OCI-LY7 (cell line): ENCODE measurements at regions not wholly inside any gene's neighbourhood (a gene's known extent, or its start where the extent isn't known, plus 50 kb on each side); places are given as distances from the start of the nearest gene placed in this dataset.

Experiments used
- EZH2phosphoT487 ChIP-seq: fragments of 200-600 bp; sonication (generic); IDR thresholded peaks from 2 replicates; pipeline ENCODE4 v1.6.1; 2018; ENCODE audit warnings: low read depth, borderline replicate concordance, mild to moderate bottlenecking, mixed run types, antibody characterized with exemption, low read length, moderate library complexity, mixed read lengths
- TF ChIP-seq, protein P1 (sequence below): fragments of 200-600 bp; sonication (generic); conservative IDR thresholded peaks from 2 replicates; pipeline ENCODE4 v1.5.1; 2014; ENCODE audit warnings: mild to moderate bottlenecking, antibody characterized with exemption, low read length, moderate library complexity, mixed read lengths

DNA sequence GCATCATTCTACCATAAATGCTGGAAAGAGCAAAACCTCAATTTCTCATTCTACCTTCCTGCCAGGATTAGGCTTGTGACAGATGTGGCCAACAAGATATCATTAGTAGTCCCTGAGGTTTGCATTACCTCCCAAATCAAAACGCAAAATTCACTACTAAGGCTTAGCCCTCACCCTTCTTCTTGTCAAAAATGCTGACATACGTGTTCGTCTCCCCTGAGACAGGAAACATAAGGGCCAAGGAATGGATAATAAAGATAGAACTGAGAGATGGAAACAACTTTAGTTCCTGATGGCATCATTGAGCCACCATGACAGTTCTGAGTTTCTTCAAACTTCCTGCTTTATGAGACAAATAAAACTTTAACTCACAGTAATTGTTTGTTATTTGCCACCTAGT lies 642.1 kb downstream of the NOVA1 start:
- TF ChIP-seq, protein P1, sequence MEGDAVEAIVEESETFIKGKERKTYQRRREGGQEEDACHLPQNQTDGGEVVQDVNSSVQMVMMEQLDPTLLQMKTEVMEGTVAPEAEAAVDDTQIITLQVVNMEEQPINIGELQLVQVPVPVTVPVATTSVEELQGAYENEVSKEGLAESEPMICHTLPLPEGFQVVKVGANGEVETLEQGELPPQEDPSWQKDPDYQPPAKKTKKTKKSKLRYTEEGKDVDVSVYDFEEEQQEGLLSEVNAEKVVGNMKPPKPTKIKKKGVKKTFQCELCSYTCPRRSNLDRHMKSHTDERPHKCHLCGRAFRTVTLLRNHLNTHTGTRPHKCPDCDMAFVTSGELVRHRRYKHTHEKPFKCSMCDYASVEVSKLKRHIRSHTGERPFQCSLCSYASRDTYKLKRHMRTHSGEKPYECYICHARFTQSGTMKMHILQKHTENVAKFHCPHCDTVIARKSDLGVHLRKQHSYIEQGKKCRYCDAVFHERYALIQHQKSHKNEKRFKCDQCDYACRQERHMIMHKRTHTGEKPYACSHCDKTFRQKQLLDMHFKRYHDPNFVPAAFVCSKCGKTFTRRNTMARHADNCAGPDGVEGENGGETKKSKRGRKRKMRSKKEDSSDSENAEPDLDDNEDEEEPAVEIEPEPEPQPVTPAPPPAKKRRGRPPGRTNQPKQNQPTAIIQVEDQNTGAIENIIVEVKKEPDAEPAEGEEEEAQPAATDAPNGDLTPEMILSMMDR, result no peak
- TF ChIP-seq EZH2phosphoT487, result no peak
